ENCODE measurements at regions not wholly inside any gene's neighbourhood (a gene's known extent, or its start where the extent isn't known, plus 50 kb on each side); places are given as distances from the start of the nearest gene placed in this dataset.

- ATAC-seq = peak; percentile 50 to 78 (median 66)
- DNase-seq = no peak
- Histone ChIP-seq H3K4me3 (peak overlapping the region; percentile 3 to 56 (median 40)), H3K36me3 (no peaks in the 10 kb centered on the region), H3K27ac (peak overlapping the region in 2 of 10 donors; percentile 15 to 60), H3K9me3 (no peaks in the 10 kb centered on the region), H3K4me1 (peaks cover 10 to 69% (median 39%) of the 10 kb centered on the region in 9 donors), H3K27me3 (peaks cover 11 to 99% (median 92%) of the 10 kb centered on the region in 7 donors)
- 1% methylated on average over 50 of the region's 50 CpGs for WGBS, 2 donors
- no peak for TF ChIP-seq CTCF (IDR thresholded peaks at IDR 0.05)
- intact Hi-C loops (cut with DNase I) = loop anchor here in 6 of 10 donors (5.0 to 10.0 kb wide), 6 partner anchors 70 to 277 kb away; no protein-coding TSS in a partner anchor
Observed at GRCh38 chr11:43574949-43575912, 105.3 kb upstream of the HSD17B12 start.

DNA sequence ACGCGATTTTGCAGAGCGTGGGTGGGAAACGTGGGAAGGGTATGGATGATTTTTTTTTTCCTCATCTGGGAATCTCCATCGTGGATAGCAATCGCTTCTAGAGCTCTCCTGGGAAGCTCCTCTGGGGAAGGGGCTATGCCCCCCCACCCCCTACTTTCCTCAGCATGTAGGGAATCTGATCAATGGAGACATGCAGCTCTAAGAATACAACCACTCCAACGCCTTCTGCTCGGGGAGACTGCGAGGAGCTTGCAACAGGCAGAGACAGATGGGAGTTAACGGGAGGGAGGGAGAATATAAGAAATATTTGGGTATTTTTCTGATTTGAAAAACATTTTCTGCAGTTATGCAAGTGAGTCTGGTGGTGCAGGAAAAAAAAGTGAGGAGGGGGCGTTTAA is 104.6 kb upstream of the HSD17B12 start:
- no peak for DNase-seq
- Histone ChIP-seq H3K36me3 (no peaks in the 10 kb centered on the region), H3K9me3 (no peaks in the 10 kb centered on the region), H3K4me1 (peaks cover 10 to 76% (median 46%) of the 10 kb centered on the region in 9 donors), H3K27me3 (peaks cover 14 to 99% (median 94%) of the 10 kb centered on the region in 7 donors), H3K4me3 (peak overlapping the region; percentile 3 to 56 (median 40)), H3K27ac (no peak overlapping the region)
- 0 to 1% methylated on average over 11 of the region's 11 CpGs for WGBS, 2 donors
- intact Hi-C loops (cut with DNase I) = loop anchor here in 6 of 10 donors (5.0 to 10.0 kb wide), 6 partner anchors 69 to 276 kb away; no protein-coding TSS in a partner anchor
- no peak for TF ChIP-seq CTCF (IDR thresholded peaks at IDR 0.05)
- no peak for ATAC-seq

- DNase-seq = no peak
- intact Hi-C loops (cut with DNase I) = loop anchor here in 6 of 10 donors (5.0 to 10.0 kb wide), 6 partner anchors 68 to 276 kb away; no protein-coding TSS in a partner anchor
- peaks cover 17 to 100% (median 95%) of the 10 kb centered on the region in 7 donors for H3K27me3 ChIP-seq
Observed at GRCh38 chr11:43576320-43576802, 104.2 kb upstream of the HSD17B12 start.

More at GRCh38 chr11:43576320-43576802, 104.2 kb upstream of the HSD17B12 start:
- H3K36me3 ChIP-seq = no peaks in the 10 kb centered on the region
- TF ChIP-seq CTCF (IDR thresholded peaks at IDR 0.05) = no peak
- no peaks in the 10 kb centered on the region for H3K9me3 ChIP-seq
- peak overlapping the region in 9 of 10 donors; percentile 30 to 56 (median 42) for H3K4me3 ChIP-seq
- WGBS, 2 donors = 2 to 3% methylated on average over 11 of the region's 11 CpGs
- ATAC-seq = peak in 3 of 8 donors; percentile 33 to 63 (median 52)
- no peak overlapping the region for H3K27ac ChIP-seq
- H3K4me1 ChIP-seq = peaks cover 10 to 81% (median 51%) of the 10 kb centered on the region in 9 donors
